Tibial artery (tissue), 4 donors: ENCODE measurements at regions not wholly inside any gene's neighbourhood (a gene's known extent, or its start where the extent isn't known, plus 50 kb on each side); places are given as distances from the start of the nearest gene placed in this dataset.

Experiments
- DNase-seq, 2 donors: peaks; one replicate each; pipeline ENCODE4 v3.0.0-alpha.2; 2019
- H3K27ac ChIP-seq, 2 donors: fragments of 200-600 bp; sonication (generic) in 1 of 2; 1 replicate in 1 of 2; 2 replicates in 1 of 2; pipeline ENCODE4 v1.5.1; 2018 to 2019; ENCODE audit warnings: mild to moderate bottlenecking in 1 of 2
- H3K27me3 ChIP-seq, 2 donors: fragments of 200-600 bp; sonication (generic) in 1 of 2; one replicate each; pipeline versions ENCODE4 v1.5.1 to v1.6.0; 2016 to 2019
- H3K36me3 ChIP-seq, 3 donors: fragments of 200-600 bp; sonication (generic) in 2 of 3; one replicate each; pipeline ENCODE4 v1.5.1; 2016 to 2019; ENCODE audit warnings: mild to moderate bottlenecking in 2 of 3
- H3K4me1 ChIP-seq, 4 donors: fragments of 200-600 bp; sonication (generic) in 2 of 4; 1 replicate in 3 of 4; 2 replicates in 1 of 4; pipeline ENCODE4 v1.5.1; 2016 to 2019
- H3K4me3 ChIP-seq, 2 donors: fragments of 200-600 bp; sonication (generic) in 1 of 2; 1 replicate in 1 of 2; 2 replicates in 1 of 2; pipeline ENCODE4 v1.5.1; 2018 to 2019; ENCODE audit warnings: mild to moderate bottlenecking in 2 of 2
- H3K9me3 ChIP-seq, 3 donors: fragments of 200-600 bp; sonication (generic) in 1 of 3; one replicate each; pipeline ENCODE4 v1.5.1; 2016 to 2019
- CTCF ChIP-seq, 2 experiments: fragments of 200-600 bp in 1 of 2; fragments of 450-650 bp in 1 of 2; IDR thresholded peaks; one replicate each; pipeline ENCODE4 v1.5.1; 2017 to 2019; ENCODE audit warnings: antibody characterized with exemption in 2 of 2, mild to moderate bottlenecking in 1 of 2, moderate library complexity in 1 of 2
- intact Hi-C: fragments of 100-400 bp; cut with DNase I; formaldehyde crosslinking; loops from one replicate; pipeline ENCODE4 v1.15.0; 2023; ENCODE audit warnings: low total_unique reads

- Histone ChIP-seq H3K4me1 (no peaks in the 10 kb centered on the region), H3K4me3 (no peak overlapping the region), H3K9me3 (peaks cover 0 to 13% (median 0%) of the 10 kb centered on the region in 3 donors), H3K27me3 (no peaks in the 10 kb centered on the region), H3K27ac (no peak overlapping the region), H3K36me3 (no peaks in the 10 kb centered on the region)
- intact Hi-C loops = no loop called here
- no peak for DNase-seq
- no peak for TF ChIP-seq CTCF (IDR thresholded peaks at IDR 0.05)
These were observed 114.1 kb downstream of the DTWD1 start for GRCh38 chr15:49734831-49735508.

- no peak for TF ChIP-seq CTCF (IDR thresholded peaks at IDR 0.05)
- no peak overlapping the region for H3K27ac ChIP-seq
- H3K9me3 ChIP-seq = peaks cover 0 to 13% (median 0%) of the 10 kb centered on the region in 3 donors
- no peak for DNase-seq
- H3K4me3 ChIP-seq = no peak overlapping the region
- H3K36me3 ChIP-seq = no peaks in the 10 kb centered on the region
- no peaks in the 10 kb centered on the region for H3K4me1 ChIP-seq
- H3K27me3 ChIP-seq = no peaks in the 10 kb centered on the region
- intact Hi-C loops = no loop called here
These were observed 116.3 kb downstream of the DTWD1 start for GRCh38 chr15:49737127-49737526.

- TF ChIP-seq CTCF (IDR thresholded peaks at IDR 0.05) = no peak
- no peak for DNase-seq
- no peaks in the 10 kb centered on the region for H3K36me3 ChIP-seq
- no peak overlapping the region for H3K27ac ChIP-seq
- H3K9me3 ChIP-seq = no peaks in the 10 kb centered on the region
- no peak overlapping the region for H3K4me3 ChIP-seq
- H3K27me3 ChIP-seq = no peaks in the 10 kb centered on the region
- intact Hi-C loops = no loop called here
- no peaks in the 10 kb centered on the region for H3K4me1 ChIP-seq
These were observed 120.9 kb downstream of the DTWD1 start for GRCh38 chr15:49741712-49742111.

GRCh38 chr15:49742381-49742780, 121.5 kb downstream of the DTWD1 start:
- Histone ChIP-seq H3K4me3 (no peak overlapping the region), H3K4me1 (no peaks in the 10 kb centered on the region), H3K9me3 (no peaks in the 10 kb centered on the region), H3K36me3 (no peaks in the 10 kb centered on the region), H3K27ac (no peak overlapping the region), H3K27me3 (no peaks in the 10 kb centered on the region)
- intact Hi-C loops = no loop called here
- peak in 1 of 2 donors; percentile 63 for DNase-seq
- TF ChIP-seq CTCF (IDR thresholded peaks at IDR 0.05) = no peak

- DNase-seq = no peak
- no peak for TF ChIP-seq CTCF (IDR thresholded peaks at IDR 0.05)
- H3K4me3 ChIP-seq = no peak overlapping the region
- H3K27ac ChIP-seq = no peak overlapping the region
- no peaks in the 10 kb centered on the region for H3K36me3 ChIP-seq
- H3K9me3 ChIP-seq = no peaks in the 10 kb centered on the region
- no peaks in the 10 kb centered on the region for H3K27me3 ChIP-seq
- intact Hi-C loops = no loop called here
- H3K4me1 ChIP-seq = no peaks in the 10 kb centered on the region
These were observed 126.5 kb downstream of the DTWD1 start for GRCh38 chr15:49747340-49747739.

GRCh38 chr15:49748791-49749190, 127.9 kb downstream of the DTWD1 start:
- intact Hi-C loops = no loop called here
- H3K27me3 ChIP-seq = no peaks in the 10 kb centered on the region
- no peaks in the 10 kb centered on the region for H3K9me3 ChIP-seq
- H3K4me3 ChIP-seq = no peak overlapping the region
- H3K36me3 ChIP-seq = no peaks in the 10 kb centered on the region
- no peak overlapping the region for H3K27ac ChIP-seq
- no peaks in the 10 kb centered on the region for H3K4me1 ChIP-seq
- DNase-seq = no peak
- TF ChIP-seq CTCF (IDR thresholded peaks at IDR 0.05) = no peak
